ENCODE measurements at regions not wholly inside any gene's neighbourhood (a gene's known extent, or its start where the extent isn't known, plus 50 kb on each side); places are given as distances from the start of the nearest gene placed in this dataset.

- TF ChIP-seq ATF3 (IDR thresholded peaks at IDR 0.05) = no peak
- TF ChIP-seq CTCF (IDR thresholded peaks at IDR 0.05 in 2 of 3, conservative IDR thresholded peaks at IDR 0.05 in 1 of 3; ENCODE audit: borderline replicate concordance in 1 of 3, insufficient read depth in 1 of 3, low read depth in 2 of 3, low read length in 2 of 3) = no peak
- TF ChIP-seq SIN3A (IDR thresholded peaks at IDR 0.05; ENCODE audit: low read depth) = no peak
- TF ChIP-seq EZH2phosphoT487 (IDR thresholded peaks at IDR 0.05; ENCODE audit: borderline replicate concordance) = no peak
- no peak for TF ChIP-seq POLR2A (IDR thresholded peaks at IDR 0.05; ENCODE audit: borderline replicate concordance, extremely low read depth, insufficient read depth, insufficient read length)
- TF ChIP-seq, protein P1, sequence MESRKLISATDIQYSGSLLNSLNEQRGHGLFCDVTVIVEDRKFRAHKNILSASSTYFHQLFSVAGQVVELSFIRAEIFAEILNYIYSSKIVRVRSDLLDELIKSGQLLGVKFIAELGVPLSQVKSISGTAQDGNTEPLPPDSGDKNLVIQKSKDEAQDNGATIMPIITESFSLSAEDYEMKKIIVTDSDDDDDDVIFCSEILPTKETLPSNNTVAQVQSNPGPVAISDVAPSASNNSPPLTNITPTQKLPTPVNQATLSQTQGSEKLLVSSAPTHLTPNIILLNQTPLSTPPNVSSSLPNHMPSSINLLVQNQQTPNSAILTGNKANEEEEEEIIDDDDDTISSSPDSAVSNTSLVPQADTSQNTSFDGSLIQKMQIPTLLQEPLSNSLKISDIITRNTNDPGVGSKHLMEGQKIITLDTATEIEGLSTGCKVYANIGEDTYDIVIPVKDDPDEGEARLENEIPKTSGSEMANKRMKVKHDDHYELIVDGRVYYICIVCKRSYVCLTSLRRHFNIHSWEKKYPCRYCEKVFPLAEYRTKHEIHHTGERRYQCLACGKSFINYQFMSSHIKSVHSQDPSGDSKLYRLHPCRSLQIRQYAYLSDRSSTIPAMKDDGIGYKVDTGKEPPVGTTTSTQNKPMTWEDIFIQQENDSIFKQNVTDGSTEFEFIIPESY (IDR thresholded peaks at IDR 0.05; ENCODE audit: extremely low read depth, insufficient replicate concordance, low read length) = no peak
- TF ChIP-seq JUND (IDR thresholded peaks at IDR 0.05) = no peak
- no peak for TF ChIP-seq TCF7L2 (IDR thresholded peaks at IDR 0.05; ENCODE audit: borderline replicate concordance, extremely low read depth, insufficient read depth, insufficient read length)
- no peak for TF ChIP-seq EZH2 (IDR thresholded peaks at IDR 0.05)
Observed at GRCh38 chr2:43030551-43031307, 195.7 kb downstream of the ZFP36L2 start.
